ENCODE measurements at regions not wholly inside any gene's neighbourhood (a gene's known extent, or its start where the extent isn't known, plus 50 kb on each side); places are given as distances from the start of the nearest gene placed in this dataset.

GRCh38 chr4:178693816-178694215 lies 1251.6 kb upstream of the AGA start:
- TF ChIP-seq CTCF (IDR thresholded peaks at IDR 0.05) (no peak), POLR2A (IDR thresholded peaks at IDR 0.05) (no peak)
